ENCODE measurements at regions not wholly inside any gene's neighbourhood (a gene's known extent, or its start where the extent isn't known, plus 50 kb on each side); places are given as distances from the start of the nearest gene placed in this dataset.
A peak's percentile ranks its signal among the peaks of the same experiment; 100 is the strongest.
"Not testable (repeated sequence)": the region's sequence is repeated elsewhere in the genome, so short reads cannot be mapped to it uniquely, and the experiment has no call there.

DNA sequence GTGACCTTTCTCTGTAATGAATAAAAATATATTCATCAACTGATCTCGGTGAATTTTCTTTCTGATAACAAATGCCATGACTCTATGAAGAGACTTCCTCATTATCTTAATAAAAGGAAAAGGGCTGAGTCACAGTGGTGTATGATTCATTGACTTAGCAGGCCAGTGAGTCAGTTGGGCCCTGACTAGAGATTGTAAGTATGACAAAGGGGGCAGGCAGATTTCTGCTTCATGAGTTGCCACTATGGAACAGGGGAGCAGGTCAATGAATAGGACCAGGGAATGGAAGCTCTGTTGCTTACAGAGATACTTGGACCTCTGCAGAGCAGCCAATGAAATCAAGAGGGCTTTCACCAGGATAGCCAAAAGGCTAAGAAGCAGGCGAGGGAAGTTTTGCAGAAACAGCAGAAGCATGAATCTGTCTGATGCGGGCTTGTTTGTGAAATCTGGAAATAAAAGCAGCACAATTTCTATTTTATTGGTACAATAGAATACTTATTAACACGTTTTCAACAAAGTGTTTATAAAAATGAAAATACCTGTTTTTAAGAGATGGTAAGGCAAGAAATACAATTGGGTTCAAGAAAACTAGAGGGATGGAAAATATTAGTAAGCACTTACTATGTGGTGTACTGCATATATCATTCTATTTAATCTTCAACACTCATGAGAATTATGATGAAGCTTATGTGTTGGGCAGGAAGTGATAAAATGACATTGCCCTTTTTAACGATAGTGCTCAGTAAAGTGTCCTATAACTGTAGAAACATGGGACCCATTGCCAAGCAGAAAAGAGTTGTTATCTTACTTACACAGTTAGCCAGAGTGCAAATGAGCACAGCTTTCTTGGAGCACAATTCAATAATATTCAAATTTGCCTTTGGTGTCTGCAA is 169.8 kb upstream of the MYRIP start:
- Mint-ChIP-seq H3K4me1 (peaks cover 16% of the 10 kb centered on the region), H3K27me3 (ENCODE audit: low read depth) (no peaks in the 10 kb centered on the region), H3K9me3 (peaks cover 6% of the 10 kb centered on the region), H3K27ac (ENCODE audit: unreplicated experiment) (peak overlapping the region; percentile 7), H3K4me3 (no peak overlapping the region), H3K36me3 (ENCODE audit: low read depth) (no peaks in the 10 kb centered on the region)
- DNase-seq (ENCODE audit: low read depth, low spot score): no peak
- TF ChIP-seq, protein P1, sequence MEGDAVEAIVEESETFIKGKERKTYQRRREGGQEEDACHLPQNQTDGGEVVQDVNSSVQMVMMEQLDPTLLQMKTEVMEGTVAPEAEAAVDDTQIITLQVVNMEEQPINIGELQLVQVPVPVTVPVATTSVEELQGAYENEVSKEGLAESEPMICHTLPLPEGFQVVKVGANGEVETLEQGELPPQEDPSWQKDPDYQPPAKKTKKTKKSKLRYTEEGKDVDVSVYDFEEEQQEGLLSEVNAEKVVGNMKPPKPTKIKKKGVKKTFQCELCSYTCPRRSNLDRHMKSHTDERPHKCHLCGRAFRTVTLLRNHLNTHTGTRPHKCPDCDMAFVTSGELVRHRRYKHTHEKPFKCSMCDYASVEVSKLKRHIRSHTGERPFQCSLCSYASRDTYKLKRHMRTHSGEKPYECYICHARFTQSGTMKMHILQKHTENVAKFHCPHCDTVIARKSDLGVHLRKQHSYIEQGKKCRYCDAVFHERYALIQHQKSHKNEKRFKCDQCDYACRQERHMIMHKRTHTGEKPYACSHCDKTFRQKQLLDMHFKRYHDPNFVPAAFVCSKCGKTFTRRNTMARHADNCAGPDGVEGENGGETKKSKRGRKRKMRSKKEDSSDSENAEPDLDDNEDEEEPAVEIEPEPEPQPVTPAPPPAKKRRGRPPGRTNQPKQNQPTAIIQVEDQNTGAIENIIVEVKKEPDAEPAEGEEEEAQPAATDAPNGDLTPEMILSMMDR (conservative IDR thresholded peaks at IDR 0.05): no peak

DNA sequence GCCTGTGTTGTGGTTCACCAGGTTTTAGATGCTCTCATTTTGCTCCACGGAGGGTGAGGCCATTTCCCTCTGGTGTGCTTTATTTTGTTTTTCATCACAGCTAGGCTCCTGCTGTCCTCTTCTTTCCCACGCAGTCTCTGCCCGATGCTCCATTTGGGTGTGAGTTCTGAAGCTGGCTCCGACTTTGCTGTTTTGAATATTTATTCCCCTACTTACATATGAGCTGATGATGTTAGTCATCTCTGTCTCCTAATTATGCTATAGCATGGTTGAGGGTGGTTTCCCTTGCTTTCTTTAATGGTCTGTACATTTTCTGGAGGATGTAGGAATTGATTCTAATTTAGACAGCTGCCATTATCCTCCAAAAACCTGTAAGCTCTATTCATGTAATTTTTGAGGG is 168.1 kb upstream of the MYRIP start:
- peaks cover 6% of the 10 kb centered on the region for H3K9me3 Mint-ChIP-seq
- peaks cover 20% of the 10 kb centered on the region for H3K4me1 Mint-ChIP-seq
- H3K4me3 Mint-ChIP-seq: no peak overlapping the region
- H3K27ac Mint-ChIP-seq (ENCODE audit: unreplicated experiment): peak overlapping the region; percentile 1
- no peaks in the 10 kb centered on the region for H3K36me3 Mint-ChIP-seq (ENCODE audit: low read depth)
- no peaks in the 10 kb centered on the region for H3K27me3 Mint-ChIP-seq (ENCODE audit: low read depth)
- no peak for DNase-seq (ENCODE audit: low read depth, low spot score)
- TF ChIP-seq, protein P1 (conservative IDR thresholded peaks at IDR 0.05): no peak

DNA sequence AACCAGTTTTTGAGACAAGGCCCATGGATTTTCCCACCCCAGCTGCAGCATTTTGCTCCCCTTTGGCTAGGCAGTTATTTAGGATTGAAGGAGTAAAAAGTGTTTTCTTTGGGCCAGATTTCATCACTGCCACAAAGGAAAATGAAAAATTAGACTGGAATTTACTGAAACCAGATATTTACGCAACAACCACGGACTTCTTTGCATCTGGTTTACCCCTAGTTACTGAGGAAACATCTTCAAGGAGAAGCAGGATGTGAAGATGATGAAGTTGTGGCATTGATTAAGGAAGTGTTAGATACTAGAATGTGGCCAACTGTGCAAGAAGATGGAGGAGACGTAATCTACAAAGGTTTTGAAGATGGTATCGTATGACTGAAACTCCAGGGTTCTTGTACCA is 165.2 kb upstream of the MYRIP start:
- TF ChIP-seq, protein P1 (conservative IDR thresholded peaks at IDR 0.05): no peak
- H3K9me3 Mint-ChIP-seq: no peaks in the 10 kb centered on the region
- no peaks in the 10 kb centered on the region for H3K36me3 Mint-ChIP-seq (ENCODE audit: low read depth)
- no peak overlapping the region for H3K27ac Mint-ChIP-seq (ENCODE audit: unreplicated experiment)
- peaks cover 11% of the 10 kb centered on the region for H3K4me1 Mint-ChIP-seq
- no peak for DNase-seq (ENCODE audit: low read depth, low spot score)
- H3K27me3 Mint-ChIP-seq (ENCODE audit: low read depth): no peaks in the 10 kb centered on the region
- H3K4me3 Mint-ChIP-seq: no peak overlapping the region

DNA sequence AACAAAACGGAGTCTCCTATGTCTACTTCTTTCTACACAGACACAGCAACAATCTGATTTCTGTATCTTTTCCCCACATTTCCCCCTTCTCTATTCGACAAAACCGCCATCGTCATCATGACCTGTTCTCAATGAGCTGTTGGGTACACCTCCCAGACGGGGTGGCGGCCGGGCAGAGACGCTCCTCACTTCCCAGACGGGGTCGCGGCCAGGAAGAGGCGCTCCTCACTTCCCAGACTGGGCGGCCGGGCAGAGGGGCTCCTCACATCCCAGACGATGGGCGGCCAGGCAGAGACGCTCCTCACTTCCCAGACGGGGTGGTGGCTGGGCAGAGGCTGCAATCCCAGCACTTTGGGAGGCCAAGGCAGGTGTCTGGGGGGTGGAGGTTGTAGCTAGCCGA is 158.2 kb upstream of the MYRIP start:
- not testable (repeated sequence) for H3K4me3 Mint-ChIP-seq; H3K4me1 Mint-ChIP-seq; H3K36me3 Mint-ChIP-seq (ENCODE audit: low read depth); H3K27me3 Mint-ChIP-seq (ENCODE audit: low read depth); DNase-seq (ENCODE audit: low read depth, low spot score); H3K9me3 Mint-ChIP-seq
- peak overlapping the region; percentile 67 for H3K27ac Mint-ChIP-seq (ENCODE audit: unreplicated experiment)

DNA sequence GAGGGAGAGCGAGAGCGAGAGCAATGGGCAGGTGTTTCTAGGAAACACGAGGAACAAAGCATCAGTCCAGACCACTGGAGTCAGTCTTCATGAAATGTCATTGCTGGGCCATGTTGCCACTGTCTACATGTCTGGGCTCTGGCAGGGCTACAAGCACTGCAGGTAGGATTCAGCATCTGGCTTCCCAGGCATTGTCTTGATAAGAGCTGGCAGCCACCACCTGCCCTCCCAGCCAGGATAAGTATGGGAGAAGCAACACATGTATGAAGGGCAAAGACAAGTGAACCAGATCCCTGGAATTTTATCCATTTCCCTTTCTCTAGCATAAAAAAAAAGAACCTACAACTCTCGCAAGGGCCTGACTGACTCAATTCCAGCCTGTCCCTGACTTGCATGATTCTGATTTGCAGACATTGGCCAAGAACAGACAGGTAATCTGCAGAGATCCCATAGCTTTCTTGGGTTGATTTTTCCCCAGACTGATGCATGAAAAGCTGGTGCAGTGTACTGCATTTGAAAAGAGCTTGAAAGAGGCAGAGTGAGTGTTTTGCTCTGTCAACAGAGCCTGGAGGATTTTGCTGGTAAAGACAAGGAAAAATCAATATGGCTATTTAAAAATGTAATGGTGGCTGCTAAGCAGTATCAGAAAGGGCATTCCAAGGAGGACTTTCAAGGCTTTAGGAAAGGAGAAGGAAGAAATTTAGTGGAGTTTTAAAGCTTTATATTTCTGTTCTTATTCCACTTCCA is 157.2 kb upstream of the MYRIP start:
- no peak for DNase-seq (ENCODE audit: low read depth, low spot score)
- H3K36me3 Mint-ChIP-seq (ENCODE audit: low read depth): no peaks in the 10 kb centered on the region
- no peaks in the 10 kb centered on the region for H3K27me3 Mint-ChIP-seq (ENCODE audit: low read depth)
- no peak overlapping the region for H3K4me3 Mint-ChIP-seq
- H3K27ac Mint-ChIP-seq (ENCODE audit: unreplicated experiment): no peak overlapping the region
- TF ChIP-seq, protein P1 (conservative IDR thresholded peaks at IDR 0.05): no peak
- no peaks in the 10 kb centered on the region for H3K4me1 Mint-ChIP-seq
- H3K9me3 Mint-ChIP-seq: no peaks in the 10 kb centered on the region

DNA sequence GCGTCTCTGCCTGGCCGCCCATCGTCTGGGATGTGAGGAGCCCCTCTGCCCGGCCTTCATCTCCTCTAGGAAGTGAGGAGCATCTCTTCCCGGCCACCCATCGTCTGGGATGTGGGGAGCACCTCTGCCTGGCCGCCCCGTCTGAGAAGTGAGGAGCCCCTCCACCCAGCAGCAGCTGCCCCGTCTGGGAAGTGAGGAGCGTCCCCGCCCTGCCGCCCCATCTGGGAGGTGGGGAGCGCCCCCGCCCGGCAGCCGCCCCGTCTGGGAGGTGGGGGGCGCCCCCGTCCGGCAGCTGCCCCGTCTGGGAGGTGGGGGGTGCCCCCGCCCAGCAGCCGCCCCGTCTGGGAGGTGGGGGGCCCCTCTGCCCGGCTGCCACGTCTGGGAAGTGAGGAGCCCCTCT is 153.7 kb upstream of the MYRIP start:
- H3K9me3 Mint-ChIP-seq; H3K4me1 Mint-ChIP-seq; H3K27me3 Mint-ChIP-seq (ENCODE audit: low read depth); H3K4me3 Mint-ChIP-seq; H3K36me3 Mint-ChIP-seq (ENCODE audit: low read depth); H3K27ac Mint-ChIP-seq (ENCODE audit: unreplicated experiment); DNase-seq (ENCODE audit: low read depth, low spot score): not testable (repeated sequence)
